GM12874 (cell line): ENCODE measurements at regions not wholly inside any gene's neighbourhood (a gene's known extent, or its start where the extent isn't known, plus 50 kb on each side); places are given as distances from the start of the nearest gene placed in this dataset.

Source experiments
- TF ChIP-seq, protein P1 (sequence below): IDR thresholded peaks from 2 replicates; pipeline ENCODE4 v1.5.1; 2011; ENCODE audit warnings: low read depth, mild to moderate bottlenecking, control low read depth, low read length, moderate library complexity; ENCODE audit not compliant: insufficient read depth

DNA sequence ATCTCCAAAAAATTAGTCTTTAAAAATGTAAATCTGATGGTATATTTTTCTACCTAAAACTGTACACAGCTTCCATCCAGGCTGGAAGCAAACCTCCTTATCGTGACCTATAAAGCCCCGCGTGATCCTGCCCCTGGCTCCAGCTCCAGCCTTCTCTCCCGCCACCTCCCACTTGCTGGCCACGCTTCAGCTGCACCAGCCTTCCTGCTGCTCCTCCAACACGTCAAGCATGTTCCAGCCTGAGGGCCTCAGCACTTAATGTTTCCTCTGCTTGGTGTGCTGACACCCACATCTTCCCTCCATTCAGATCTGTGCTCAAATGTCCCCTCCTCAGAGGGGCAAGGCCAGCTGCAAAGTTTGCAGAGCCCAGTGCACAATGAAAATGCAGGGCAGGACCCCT lies 123.5 kb upstream of the MAGI3 start:
- TF ChIP-seq, protein P1, sequence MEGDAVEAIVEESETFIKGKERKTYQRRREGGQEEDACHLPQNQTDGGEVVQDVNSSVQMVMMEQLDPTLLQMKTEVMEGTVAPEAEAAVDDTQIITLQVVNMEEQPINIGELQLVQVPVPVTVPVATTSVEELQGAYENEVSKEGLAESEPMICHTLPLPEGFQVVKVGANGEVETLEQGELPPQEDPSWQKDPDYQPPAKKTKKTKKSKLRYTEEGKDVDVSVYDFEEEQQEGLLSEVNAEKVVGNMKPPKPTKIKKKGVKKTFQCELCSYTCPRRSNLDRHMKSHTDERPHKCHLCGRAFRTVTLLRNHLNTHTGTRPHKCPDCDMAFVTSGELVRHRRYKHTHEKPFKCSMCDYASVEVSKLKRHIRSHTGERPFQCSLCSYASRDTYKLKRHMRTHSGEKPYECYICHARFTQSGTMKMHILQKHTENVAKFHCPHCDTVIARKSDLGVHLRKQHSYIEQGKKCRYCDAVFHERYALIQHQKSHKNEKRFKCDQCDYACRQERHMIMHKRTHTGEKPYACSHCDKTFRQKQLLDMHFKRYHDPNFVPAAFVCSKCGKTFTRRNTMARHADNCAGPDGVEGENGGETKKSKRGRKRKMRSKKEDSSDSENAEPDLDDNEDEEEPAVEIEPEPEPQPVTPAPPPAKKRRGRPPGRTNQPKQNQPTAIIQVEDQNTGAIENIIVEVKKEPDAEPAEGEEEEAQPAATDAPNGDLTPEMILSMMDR = no peak

DNA sequence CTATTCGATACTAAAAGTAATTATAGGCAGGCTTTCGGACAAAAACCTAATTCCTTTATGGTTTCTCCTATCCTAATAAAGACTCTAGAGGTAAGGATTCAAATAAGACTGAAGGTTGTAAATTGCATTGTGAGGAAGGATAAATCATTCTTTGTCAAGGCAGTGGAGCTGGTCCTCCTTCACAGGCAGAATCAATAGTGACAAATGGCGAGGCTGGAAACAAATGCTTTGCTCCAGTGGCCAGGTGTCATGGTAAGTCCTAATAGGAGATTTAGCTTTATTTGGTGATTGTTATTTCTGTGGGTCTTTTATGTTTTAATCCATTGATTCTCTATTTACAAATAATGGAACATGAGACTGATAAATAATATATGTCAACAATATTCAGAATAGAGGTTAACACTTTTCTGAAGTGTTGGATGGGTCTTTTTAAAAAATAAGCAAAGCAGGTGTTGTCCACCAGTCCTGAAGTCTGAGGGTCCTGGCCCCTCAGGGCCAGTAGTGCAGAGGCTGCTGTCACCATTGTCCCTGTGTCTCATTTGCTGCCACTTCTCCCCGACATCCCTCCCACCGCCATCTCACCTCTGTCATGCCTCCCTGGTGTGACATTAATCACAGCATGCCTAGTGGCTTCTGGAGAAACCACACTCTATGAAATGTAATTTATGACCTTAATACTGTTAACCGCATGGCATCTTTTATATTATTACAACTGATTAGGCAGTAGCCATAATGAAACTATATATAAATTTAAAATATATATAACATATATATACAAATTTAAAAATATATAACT lies 120.9 kb upstream of the MAGI3 start:
- TF ChIP-seq, protein P1 = no peak

DNA sequence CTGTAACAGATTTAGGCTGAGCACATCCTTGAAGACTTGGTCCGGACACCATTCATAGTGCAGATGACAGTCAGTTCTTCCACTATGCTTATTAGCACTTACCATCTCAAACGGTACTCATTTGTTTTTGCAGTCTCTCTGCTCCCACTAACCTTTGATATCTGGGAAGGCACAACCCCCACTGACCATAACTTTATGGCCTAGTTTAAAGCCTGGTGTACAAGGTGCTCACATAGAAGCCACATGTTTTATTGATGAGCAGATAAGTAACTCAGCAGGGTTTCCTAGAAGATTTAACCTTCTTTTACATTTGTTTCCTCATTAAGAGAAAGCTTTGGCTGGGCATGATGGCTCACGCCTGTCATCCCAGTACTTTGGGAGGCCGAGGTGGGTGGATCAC lies 119.3 kb upstream of the MAGI3 start:
- TF ChIP-seq, protein P1 = no peak

DNA sequence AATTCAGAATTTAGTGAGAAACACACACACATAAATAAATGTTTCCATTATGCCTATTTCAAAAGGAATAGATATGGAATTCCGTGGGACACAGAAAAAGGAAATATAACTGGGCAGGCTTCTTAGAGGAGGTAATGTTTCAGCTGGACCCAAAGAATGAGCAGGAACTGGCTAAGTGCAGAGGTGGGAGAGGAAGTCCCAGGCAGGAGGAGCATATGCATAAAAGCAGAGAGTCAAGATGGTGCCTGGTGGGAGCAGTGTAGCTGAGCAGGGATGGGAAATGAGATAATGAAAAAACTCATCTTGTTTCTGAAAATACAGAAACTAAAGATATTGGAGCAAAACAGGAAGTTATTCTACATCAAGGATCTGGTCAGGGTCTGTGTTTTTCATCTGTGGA lies 115.2 kb upstream of the MAGI3 start:
- TF ChIP-seq, protein P1 = no peak

DNA sequence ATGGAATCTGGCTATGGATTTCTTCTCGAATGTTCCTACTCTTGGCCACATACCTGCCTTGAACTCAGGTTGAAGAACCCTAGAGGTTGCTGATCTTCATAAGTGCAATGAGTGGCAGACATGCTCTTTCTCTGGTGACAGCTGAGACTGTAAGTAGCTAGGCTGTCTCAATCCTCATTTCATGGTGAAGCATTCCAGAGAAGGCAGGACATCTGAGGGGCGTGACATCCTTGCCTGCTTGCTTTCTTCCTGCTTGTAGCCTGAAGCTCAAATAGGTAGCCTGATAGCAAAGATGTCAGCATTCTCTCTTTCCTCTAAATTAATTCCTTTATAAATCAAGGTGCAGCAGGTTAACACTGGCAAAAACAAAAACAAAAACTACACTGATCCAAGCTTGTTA lies 114.6 kb upstream of the MAGI3 start:
- TF ChIP-seq, protein P1 = no peak

DNA sequence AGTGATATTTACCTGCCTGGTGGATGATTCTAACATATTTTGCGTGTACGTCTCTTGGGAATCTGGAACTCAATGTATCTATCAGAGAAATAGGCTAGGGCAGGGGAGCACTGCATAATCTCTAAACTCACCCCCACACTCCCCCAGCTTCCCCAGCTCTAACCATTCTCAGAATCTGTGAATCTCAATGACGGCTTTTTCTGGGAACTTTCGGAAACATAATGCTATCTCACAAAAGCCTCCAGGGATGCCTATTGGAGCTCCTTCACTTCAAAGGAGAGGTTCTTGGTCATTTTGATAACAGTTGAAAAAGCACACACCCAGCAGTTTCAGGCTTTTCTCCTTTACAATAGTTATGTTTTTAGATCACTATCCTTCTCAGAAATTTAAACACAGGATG lies 113.8 kb upstream of the MAGI3 start:
- TF ChIP-seq, protein P1 = no peak

DNA sequence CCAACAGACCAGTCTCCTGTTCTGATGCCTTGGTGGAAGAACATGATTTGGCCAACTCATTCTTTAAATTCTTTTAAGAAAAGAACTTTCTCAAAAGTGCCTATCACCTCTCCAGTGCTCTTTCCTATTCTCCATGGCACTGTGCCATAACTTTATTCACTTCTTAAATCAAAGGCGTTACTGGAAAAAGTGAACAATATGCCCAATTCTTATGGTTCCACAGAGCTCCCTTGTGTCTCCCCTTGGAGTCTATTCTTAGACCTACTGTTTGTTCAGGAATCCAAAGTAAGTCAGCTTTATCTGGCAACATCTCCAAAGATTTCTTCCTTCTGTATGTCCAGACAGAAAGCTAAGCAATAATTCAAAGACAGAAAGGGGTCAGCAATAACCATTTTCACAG lies 111.9 kb upstream of the MAGI3 start:
- TF ChIP-seq, protein P1 = no peak
